ENCODE measurements at regions not wholly inside any gene's neighbourhood (a gene's known extent, or its start where the extent isn't known, plus 50 kb on each side); places are given as distances from the start of the nearest gene placed in this dataset.

DNA sequence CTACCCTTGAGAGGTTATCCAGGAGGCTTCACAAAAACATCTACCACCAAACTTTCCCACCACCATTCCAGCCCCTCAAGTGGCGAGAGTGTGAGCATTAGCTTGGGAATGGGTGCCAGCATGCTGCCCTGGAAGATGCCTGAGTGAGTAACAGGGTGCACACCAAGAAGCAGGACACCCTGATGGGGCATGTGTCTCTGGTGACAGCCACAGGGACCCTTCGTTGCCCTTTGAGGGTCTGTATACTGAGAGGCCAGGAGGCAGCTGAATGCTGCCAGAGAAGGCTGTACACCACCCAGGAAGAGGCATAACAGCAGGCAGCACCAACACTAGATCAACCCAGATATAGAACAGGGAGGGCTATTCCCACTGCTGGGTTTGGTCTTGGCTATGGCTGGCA is 233.6 kb upstream of the THSD7B start:
- TF ChIP-seq POLR2A (IDR thresholded peaks at IDR 0.05): no peak
- TF ChIP-seq, protein P1, sequence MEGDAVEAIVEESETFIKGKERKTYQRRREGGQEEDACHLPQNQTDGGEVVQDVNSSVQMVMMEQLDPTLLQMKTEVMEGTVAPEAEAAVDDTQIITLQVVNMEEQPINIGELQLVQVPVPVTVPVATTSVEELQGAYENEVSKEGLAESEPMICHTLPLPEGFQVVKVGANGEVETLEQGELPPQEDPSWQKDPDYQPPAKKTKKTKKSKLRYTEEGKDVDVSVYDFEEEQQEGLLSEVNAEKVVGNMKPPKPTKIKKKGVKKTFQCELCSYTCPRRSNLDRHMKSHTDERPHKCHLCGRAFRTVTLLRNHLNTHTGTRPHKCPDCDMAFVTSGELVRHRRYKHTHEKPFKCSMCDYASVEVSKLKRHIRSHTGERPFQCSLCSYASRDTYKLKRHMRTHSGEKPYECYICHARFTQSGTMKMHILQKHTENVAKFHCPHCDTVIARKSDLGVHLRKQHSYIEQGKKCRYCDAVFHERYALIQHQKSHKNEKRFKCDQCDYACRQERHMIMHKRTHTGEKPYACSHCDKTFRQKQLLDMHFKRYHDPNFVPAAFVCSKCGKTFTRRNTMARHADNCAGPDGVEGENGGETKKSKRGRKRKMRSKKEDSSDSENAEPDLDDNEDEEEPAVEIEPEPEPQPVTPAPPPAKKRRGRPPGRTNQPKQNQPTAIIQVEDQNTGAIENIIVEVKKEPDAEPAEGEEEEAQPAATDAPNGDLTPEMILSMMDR (IDR thresholded peaks at IDR 0.05): no peak
- TF ChIP-seq EP300 (IDR thresholded peaks at IDR 0.05): no peak

Measured in tibial nerve (tissue), 4 donors.